Testis (tissue), 2 donors: ENCODE measurements at regions not wholly inside any gene's neighbourhood (a gene's known extent, or its start where the extent isn't known, plus 50 kb on each side); places are given as distances from the start of the nearest gene placed in this dataset.

Experiments
- DNase-seq: peaks from one replicate; pipeline ENCODE4 v3.0.0-alpha.2; 2019
- H3K27ac ChIP-seq, 2 donors: fragments of 200-600 bp; sonication (generic); one replicate each; pipeline ENCODE4 v1.5.1; 2019
- H3K27me3 ChIP-seq: fragments of 200-600 bp; sonication (generic); one replicate; pipeline ENCODE4 v1.5.1; 2019
- H3K36me3 ChIP-seq: fragments of 200-600 bp; sonication (generic); one replicate; pipeline ENCODE4 v1.5.1; 2017; ENCODE audit warnings: low read depth; ENCODE audit errors: missing control alignments
- H3K4me1 ChIP-seq: fragments of 200-600 bp; sonication (generic); one replicate; pipeline ENCODE4 v1.5.1; 2019
- H3K4me3 ChIP-seq, 2 donors: fragments of 200-600 bp; sonication (generic); one replicate each; pipeline ENCODE4 v1.5.1; 2017 to 2019
- H3K9me3 ChIP-seq: fragments of 200-600 bp; sonication (generic); one replicate; pipeline ENCODE4 v1.5.1; 2017
- CTCF ChIP-seq, 3 experiments: fragments of 450-650 bp in 2 of 3; fragments of 200-600 bp in 1 of 3; sonication (generic) in 1 of 3; IDR thresholded peaks; one replicate each; pipeline ENCODE4 v1.5.1; 2016 to 2019; ENCODE audit warnings: antibody characterized with exemption in 3 of 3, mild to moderate bottlenecking in 2 of 3, moderate library complexity in 1 of 3
- POLR2A ChIP-seq: fragments of 450-650 bp; IDR thresholded peaks from one replicate; pipeline ENCODE4 v1.6.1; 2017; ENCODE audit warnings: antibody characterized with exemption, mild to moderate bottlenecking, moderate library complexity
- WGBS, 2 donors: methylation state at CpG; one replicate each; pipeline ENCODE4 v1.1.5; 2018; 5-methylcytosine and 5-hydroxymethylcytosine counted together
- intact Hi-C: fragments of 100-400 bp; cut with DNase I; formaldehyde crosslinking; loops from one replicate; pipeline ENCODE4 v1.15.1; 2023; ENCODE audit warnings: low total_unique reads

GRCh38 chr1:95806171-95806570 is 572.2 kb downstream of the RWDD3 start:
- intact Hi-C loops: no loop called here
- H3K27ac ChIP-seq: no peak overlapping the region

GRCh38 chr1:95809391-95809790 is 575.4 kb downstream of the RWDD3 start:
- no peak for TF ChIP-seq POLR2A
- no peak for TF ChIP-seq CTCF (IDR thresholded peaks at IDR 0.05)
- Histone ChIP-seq H3K4me1 (no peaks in the 10 kb centered on the region), H3K27me3 (no peaks in the 10 kb centered on the region), H3K27ac (no peak overlapping the region), H3K4me3 (no peak overlapping the region), H3K9me3 (no peaks in the 10 kb centered on the region), H3K36me3 (no peaks in the 10 kb centered on the region)
- intact Hi-C loops: no loop called here
- 55 to 72% methylated on average over 1 of the region's 1 CpG for WGBS, 2 donors
- no peak for DNase-seq

More at GRCh38 chr1:95806171-95806570, 572.2 kb downstream of the RWDD3 start:
- no peak for DNase-seq
- no peaks in the 10 kb centered on the region for H3K36me3 ChIP-seq
- H3K4me3 ChIP-seq: no peak overlapping the region
- no peaks in the 10 kb centered on the region for H3K9me3 ChIP-seq
- H3K27me3 ChIP-seq: no peaks in the 10 kb centered on the region
- no peaks in the 10 kb centered on the region for H3K4me1 ChIP-seq
- no peak for TF ChIP-seq CTCF (IDR thresholded peaks at IDR 0.05)
- TF ChIP-seq POLR2A: no peak

- Histone ChIP-seq H3K4me1 (no peaks in the 10 kb centered on the region), H3K27ac (no peak overlapping the region), H3K4me3 (no peak overlapping the region), H3K27me3 (no peaks in the 10 kb centered on the region), H3K9me3 (no peaks in the 10 kb centered on the region), H3K36me3 (no peaks in the 10 kb centered on the region)
- 30 to 38% methylated on average over 2 of the region's 2 CpGs for WGBS, 2 donors
- intact Hi-C loops: no loop called here
- TF ChIP-seq POLR2A (no peak), CTCF (IDR thresholded peaks at IDR 0.05) (no peak)
- no peak for DNase-seq
Measured at GRCh38 chr1:95815511-95815910, 581.5 kb downstream of the RWDD3 start.

- no peak for TF ChIP-seq CTCF (IDR thresholded peaks at IDR 0.05)
- TF ChIP-seq POLR2A: no peak
- H3K4me3 ChIP-seq: no peak overlapping the region
- intact Hi-C loops: no loop called here
- H3K9me3 ChIP-seq: no peaks in the 10 kb centered on the region
- H3K4me1 ChIP-seq: no peaks in the 10 kb centered on the region
- no peak for DNase-seq
- WGBS, 2 donors: 94 to 100% methylated on average over 1 of the region's 1 CpG
- H3K36me3 ChIP-seq: no peaks in the 10 kb centered on the region
- H3K27me3 ChIP-seq: no peaks in the 10 kb centered on the region
- no peak overlapping the region for H3K27ac ChIP-seq
Measured at GRCh38 chr1:95829556-95829955, 595.5 kb downstream of the RWDD3 start.

GRCh38 chr1:95832370-95832769 is 598.4 kb downstream of the RWDD3 start:
- DNase-seq: peak; percentile 21
- Histone ChIP-seq H3K27me3 (no peaks in the 10 kb centered on the region), H3K9me3 (no peaks in the 10 kb centered on the region), H3K36me3 (no peaks in the 10 kb centered on the region), H3K4me1 (no peaks in the 10 kb centered on the region), H3K27ac (no peak overlapping the region), H3K4me3 (no peak overlapping the region)
- TF ChIP-seq CTCF (IDR thresholded peaks at IDR 0.05) (no peak), POLR2A (no peak)
- intact Hi-C loops: no loop called here
- 56 to 63% methylated on average over 2 of the region's 2 CpGs for WGBS, 2 donors
